RWPE1 (cell line): ENCODE measurements at regions not wholly inside any gene's neighbourhood (a gene's known extent, or its start where the extent isn't known, plus 50 kb on each side); places are given as distances from the start of the nearest gene placed in this dataset.

Experiments used
- CTCF ChIA-PET: fragments of 350-600 bp; sonication (Branson Sonifier 250); formaldehyde crosslinking; extraction: SDS; loops from one replicate; lab custom pipeline; 2021; lab: Yijun Ruan, JAX
- POLR2A ChIA-PET: fragments of 400-600 bp; formaldehyde crosslinking; extraction: SDS; loops from one replicate; lab custom pipeline; 2020; ENCODE audit warnings: antibody characterized with exemption; ENCODE audit not compliant: low non-redundant PET; lab: Yijun Ruan, JAX
- DNase-seq: peaks from one replicate; pipeline ENCODE4 v3.0.0; 2012; ENCODE audit warnings: low spot score
- H3K27ac ChIP-seq: fragments of 450-650 bp; 2 replicates; pipeline ENCODE4 v1.5.1; 2017
- CTCF ChIP-seq: fragments of 450-650 bp; conservative IDR thresholded peaks from 2 replicates; pipeline ENCODE4 v1.5.1; 2017; ENCODE audit warnings: low read depth, mild to moderate bottlenecking

- no peak for DNase-seq
- TF ChIP-seq CTCF = no peak
- ChIA-PET CTCF (no interaction called here), POLR2A (no interaction called here)
- no peak overlapping the region for H3K27ac ChIP-seq
Measured at GRCh38 chr1:80418134-80418533, 1382.6 kb upstream of the ADGRL2 start.

DNA sequence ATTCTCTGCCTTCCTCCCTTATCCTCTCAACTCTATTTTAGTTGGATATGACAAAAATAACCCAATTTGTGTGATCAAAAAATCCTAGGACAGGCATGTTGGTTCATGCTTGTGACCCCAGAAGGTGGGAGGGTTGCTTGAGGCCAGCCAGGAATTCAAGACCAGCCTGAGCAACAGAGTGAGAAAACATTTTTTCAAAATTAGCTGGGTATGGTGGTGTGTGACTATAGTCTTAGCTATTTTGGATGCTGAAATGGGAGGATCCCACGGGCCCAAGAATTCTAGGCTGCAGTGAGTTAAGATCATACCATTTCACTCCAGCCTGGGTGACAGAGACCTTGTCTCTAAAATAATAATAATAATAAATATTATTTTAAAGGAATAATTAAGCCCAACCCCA, 1383.1 kb upstream of the ADGRL2 start:
- TF ChIP-seq CTCF = no peak
- POLR2A ChIA-PET = no interaction called here
- no peak overlapping the region for H3K27ac ChIP-seq
- DNase-seq = peak; percentile 41
- CTCF ChIA-PET = no interaction called here

DNA sequence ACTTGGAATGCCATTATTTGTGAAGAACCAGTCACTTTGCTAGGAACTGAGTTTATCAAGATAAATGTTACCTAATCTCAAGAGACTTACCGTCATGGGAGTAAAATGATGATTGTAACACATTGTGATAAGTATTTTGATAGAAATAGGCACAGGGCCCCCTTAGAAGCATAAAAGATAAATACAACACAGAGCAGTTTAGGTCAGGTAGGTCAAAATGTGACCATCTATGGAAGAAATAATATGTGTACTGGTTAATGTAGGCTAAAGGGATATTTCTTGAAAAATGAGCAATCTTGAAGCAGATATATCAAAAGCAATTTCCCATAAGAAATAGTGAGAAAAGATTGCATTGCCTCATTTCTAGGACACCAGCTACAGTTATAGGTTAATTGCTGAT, 1386.8 kb upstream of the ADGRL2 start:
- no peak for DNase-seq
- CTCF ChIA-PET = interaction anchor here (0.7 kb wide), 1 partner anchor 45 kb away, joined by 5 read pairs; no protein-coding TSS in a partner anchor
- POLR2A ChIA-PET = no interaction called here

DNA sequence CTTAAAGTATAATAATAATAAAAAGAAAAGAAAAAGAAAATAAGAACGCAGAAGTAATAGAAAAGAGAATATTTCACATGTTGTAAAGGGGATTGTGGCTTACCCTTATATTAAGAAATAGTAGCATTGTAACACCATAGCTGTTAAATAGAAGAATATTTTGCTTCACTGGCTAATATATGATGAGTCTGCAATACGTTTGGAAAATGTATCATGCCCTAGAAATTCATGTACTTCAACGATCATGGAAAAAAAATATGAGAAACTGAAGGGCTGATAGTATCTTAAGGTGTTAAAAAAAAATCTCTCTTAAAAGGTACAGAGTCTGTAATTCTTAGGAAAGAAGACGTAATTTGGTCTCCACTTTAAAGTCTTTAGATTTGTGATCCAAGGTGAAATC, 1390.5 kb upstream of the ADGRL2 start:
- ChIA-PET CTCF (no interaction called here), POLR2A (no interaction called here)
- DNase-seq = no peak
- H3K27ac ChIP-seq = no peak overlapping the region
- no peak for TF ChIP-seq CTCF

More for the DNA sequence above, 1386.8 kb upstream of the ADGRL2 start:
- no peak overlapping the region for H3K27ac ChIP-seq
- no peak for TF ChIP-seq CTCF

GRCh38 chr1:80403471-80403893, 1397.0 kb upstream of the ADGRL4 start:
- POLR2A ChIA-PET = no interaction called here
- no peak overlapping the region for H3K27ac ChIP-seq

DNA sequence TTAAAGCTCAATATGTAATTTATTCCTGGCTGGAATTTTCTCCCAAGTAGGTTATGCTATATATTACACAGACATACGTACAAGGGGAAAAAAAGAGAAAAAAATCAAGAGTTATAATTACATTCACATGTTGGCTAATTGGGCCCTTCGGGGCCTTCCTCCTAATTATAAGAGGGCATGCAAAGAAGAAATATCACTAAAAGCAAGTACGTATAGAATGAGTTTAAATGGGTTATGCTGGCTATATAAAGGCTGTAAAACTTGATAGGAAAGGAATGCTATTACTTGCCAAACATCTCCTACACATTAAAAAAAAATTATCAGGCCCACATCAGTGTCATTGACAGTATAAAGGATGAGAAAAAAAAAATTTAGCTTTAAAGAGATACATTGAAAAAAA, 1396.1 kb upstream of the ADGRL4 start:
- ChIA-PET POLR2A (no interaction called here), CTCF (no interaction called here)
- H3K27ac ChIP-seq = no peak overlapping the region
- no peak for DNase-seq
- TF ChIP-seq CTCF = no peak

More at GRCh38 chr1:80403471-80403893, 1397.0 kb upstream of the ADGRL4 start:
- CTCF ChIA-PET = no interaction called here
- TF ChIP-seq CTCF = no peak
- no peak for DNase-seq

DNA sequence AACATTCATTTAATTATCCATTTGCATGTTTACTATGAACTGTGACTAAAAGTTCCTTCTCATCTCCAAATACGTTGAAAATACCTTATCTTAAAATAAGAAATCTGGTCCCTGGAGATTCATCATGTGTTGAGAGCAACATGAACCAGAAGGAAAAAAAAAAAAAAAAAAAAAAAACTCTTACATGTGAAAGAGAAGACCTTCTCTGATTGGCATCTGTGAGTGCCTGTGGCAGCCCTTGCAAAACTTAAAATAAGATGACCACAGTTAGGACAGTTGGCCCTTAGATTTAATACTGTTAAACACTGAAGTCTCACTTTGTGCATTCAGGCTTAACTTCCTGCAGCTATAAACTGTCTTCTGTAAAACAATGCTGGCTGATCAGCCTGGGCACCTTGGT, 1395.2 kb upstream of the ADGRL4 start:
- no peak for DNase-seq
- ChIA-PET CTCF (no interaction called here), POLR2A (no interaction called here)
- TF ChIP-seq CTCF = no peak
- H3K27ac ChIP-seq = no peak overlapping the region
